GM12873 (cell line): ENCODE measurements at regions not wholly inside any gene's neighbourhood (a gene's known extent, or its start where the extent isn't known, plus 50 kb on each side); places are given as distances from the start of the nearest gene placed in this dataset.

Experiments
- CTCF ChIP-seq: IDR thresholded peaks from 2 replicates; pipeline ENCODE4 v1.5.1; 2012; ENCODE audit warnings: low read depth, mild to moderate bottlenecking, moderate library complexity, low read length, control low read depth; ENCODE audit not compliant: insufficient read depth; ENCODE audit errors: missing control alignments

GRCh38 chr3:148540266-148540665, 157.4 kb upstream of the AGTR1 start:
- no peak for TF ChIP-seq CTCF

- no peak for TF ChIP-seq CTCF
Observed at GRCh38 chr3:148540851-148541250, 156.9 kb upstream of the AGTR1 start.

GRCh38 chr3:148546959-148547358, 150.7 kb upstream of the AGTR1 start:
- no peak for TF ChIP-seq CTCF

- no peak for TF ChIP-seq CTCF
Observed at GRCh38 chr3:148551767-148552260, 145.9 kb upstream of the AGTR1 start.

- TF ChIP-seq CTCF: no peak
Observed at GRCh38 chr3:148554367-148554766, 143.3 kb upstream of the AGTR1 start.

- no peak for TF ChIP-seq CTCF
Observed at GRCh38 chr3:148556664-148557063, 141.0 kb upstream of the AGTR1 start.

- no peak for TF ChIP-seq CTCF
Observed at GRCh38 chr3:148582126-148582525, 115.6 kb upstream of the AGTR1 start.
